GM12874 (cell line): ENCODE measurements at regions not wholly inside any gene's neighbourhood (a gene's known extent, or its start where the extent isn't known, plus 50 kb on each side); places are given as distances from the start of the nearest gene placed in this dataset.

ENCODE experiments used
- CTCF ChIP-seq: IDR thresholded peaks from 2 replicates; pipeline ENCODE4 v1.5.1; 2011; ENCODE audit warnings: low read depth, mild to moderate bottlenecking, control low read depth, low read length, moderate library complexity; ENCODE audit not compliant: insufficient read depth

DNA sequence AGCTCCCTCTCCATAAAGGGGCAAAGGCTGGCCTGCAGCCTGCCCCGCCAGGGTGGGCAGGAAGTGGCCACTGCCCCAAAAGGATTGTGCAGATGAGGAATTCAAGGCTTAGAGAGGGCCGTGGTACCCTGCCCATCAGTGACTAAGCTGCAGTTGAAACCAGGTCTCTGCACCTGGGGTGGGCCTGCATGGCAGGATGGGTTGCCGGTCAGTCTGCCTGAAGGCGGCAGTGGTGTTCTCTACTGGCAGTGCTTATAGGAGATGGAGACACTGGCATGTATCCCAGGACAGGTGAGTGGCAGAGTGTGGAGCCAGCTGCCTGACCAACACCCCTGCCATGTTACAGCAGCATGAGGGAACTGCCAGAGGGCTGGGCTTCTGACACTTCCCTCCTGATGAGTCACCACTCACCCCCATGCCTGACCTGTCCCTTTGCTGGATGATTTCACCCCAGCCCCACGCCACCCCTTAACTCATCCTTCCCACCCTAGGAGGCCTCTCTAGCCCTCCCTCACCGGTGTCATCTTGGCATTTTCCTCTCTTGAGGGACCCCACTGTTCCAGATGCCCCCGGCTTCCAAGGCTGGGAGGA is 70.2 kb upstream of the LMO1 start:
- TF ChIP-seq CTCF: no peak

- no peak for TF ChIP-seq CTCF
These were observed 69.7 kb upstream of the LMO1 start for GRCh38 chr11:8333376-8333775.

DNA sequence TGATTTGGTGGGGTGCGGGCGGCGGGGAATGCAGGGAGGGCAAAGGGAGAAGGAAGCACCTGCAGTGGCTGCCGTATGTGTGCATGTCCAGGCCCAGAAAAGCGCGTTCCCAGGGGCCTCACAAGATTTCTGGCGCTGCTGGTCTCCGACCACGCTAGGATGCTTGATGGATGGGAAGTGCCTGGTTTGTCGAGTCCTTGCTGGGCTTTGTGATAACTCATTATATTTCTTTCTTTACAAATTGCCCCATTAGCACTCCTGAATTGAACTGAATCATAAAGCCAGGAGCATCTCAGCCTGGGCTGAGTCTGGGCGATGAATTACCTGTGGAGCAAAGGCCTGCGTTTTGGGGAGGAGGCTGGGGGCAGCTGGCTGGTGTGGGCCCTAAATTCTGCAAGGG is 69.2 kb upstream of the LMO1 start:
- TF ChIP-seq CTCF: no peak

DNA sequence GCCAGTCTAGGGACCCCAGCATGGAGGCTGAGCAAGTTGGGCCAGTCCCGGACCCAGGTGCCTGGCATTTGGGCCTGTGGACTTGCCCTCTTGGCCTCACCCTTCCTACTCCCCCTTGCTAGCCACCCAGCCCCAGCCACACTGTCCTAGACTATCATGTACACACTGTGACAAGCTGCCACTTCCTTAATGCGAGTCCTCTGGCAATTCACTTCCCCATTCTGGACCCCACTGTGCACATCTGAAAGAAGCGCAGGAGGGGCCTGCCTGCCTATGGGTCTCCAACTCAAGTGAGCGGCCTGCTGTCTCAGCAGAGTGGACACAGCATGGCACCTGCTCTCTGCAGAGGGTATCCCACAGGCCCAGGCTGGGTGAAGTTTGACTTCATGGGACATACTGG is 68.5 kb upstream of the LMO1 start:
- TF ChIP-seq CTCF: no peak

DNA sequence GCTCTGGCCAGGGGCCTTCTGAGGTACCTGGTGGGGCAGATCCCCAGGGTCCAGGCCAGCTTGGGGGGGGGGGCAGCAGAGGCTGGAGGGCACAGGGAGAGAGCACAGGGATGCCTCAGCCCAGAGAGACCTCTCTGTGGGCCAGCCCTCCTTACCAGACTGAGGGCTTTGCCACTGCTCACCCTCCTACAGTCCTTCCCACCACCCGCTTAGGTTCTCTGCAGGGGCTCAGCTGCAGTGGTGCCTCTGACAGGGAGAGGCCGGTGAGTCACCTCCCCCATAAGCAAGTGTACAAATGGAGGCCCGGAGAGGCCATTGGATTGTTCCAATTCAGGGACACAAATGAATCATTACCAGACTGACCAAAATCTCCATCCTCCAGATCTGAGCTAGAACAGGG is 68.1 kb upstream of the LMO1 start:
- no peak for TF ChIP-seq CTCF

DNA sequence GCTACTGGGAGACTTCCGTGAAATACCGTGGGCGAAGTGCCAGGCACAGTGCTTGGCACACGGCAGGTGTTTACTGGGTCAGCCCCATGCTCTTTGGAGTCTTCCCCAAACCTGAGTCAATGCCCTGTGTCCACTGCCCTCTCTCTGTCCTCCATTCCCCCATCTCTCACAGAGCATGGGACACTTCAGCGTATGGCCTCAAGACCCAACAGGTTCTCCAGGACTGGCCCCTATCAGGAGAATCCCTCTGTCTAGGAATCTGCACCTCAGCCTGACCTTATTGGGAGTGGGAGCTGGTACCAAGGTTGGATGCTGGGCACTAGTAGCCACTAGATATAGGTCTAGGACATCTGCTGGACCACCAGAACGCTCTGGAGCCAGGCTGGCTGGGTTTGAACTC is 67.2 kb upstream of the LMO1 start:
- no peak for TF ChIP-seq CTCF

GRCh38 chr11:8330404-8330803 is 66.7 kb upstream of the LMO1 start:
- TF ChIP-seq CTCF: no peak

GRCh38 chr11:8329847-8330361 is 66.2 kb upstream of the LMO1 start:
- no peak for TF ChIP-seq CTCF
